ENCODE measurements at regions not wholly inside any gene's neighbourhood (a gene's known extent, or its start where the extent isn't known, plus 50 kb on each side); places are given as distances from the start of the nearest gene placed in this dataset.

DNA sequence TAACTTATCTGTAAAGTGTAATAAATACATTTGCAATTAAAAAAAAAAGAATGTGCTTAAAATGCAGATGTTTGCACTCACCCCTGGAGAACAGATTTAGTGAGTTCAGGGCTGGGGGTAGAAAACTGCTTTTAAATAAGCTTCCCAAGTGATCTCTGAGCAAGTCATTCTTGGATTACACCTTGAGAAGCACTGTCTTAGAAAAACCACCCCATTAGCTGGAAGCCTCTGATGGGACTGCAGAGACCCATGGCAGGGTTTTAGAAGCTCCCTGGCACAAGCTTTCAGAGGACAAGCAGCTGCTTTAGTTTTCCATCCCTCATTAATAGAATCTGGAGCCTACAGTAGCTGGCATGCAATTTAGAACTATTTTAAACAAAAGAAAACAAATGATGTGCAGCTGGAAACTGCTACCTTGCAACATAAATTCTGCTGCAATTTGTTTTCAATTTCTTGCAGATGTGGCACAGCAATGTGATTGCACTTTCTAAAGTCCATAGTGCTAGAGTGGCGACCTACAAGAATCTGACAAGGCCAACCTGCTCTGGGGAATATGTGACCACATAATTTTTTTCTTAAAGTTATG lies 141.5 kb downstream of the CDC42EP3 start:
- peaks cover 0 to 3% (median 0%) of the 10 kb centered on the region in 3 donors for H3K36me3 Mint-ChIP-seq
- H3K4me1 Mint-ChIP-seq: no peaks in the 10 kb centered on the region
- DNase-seq: no peak
- H3K27me3 Mint-ChIP-seq (ENCODE audit: low read depth in 3 of 3): peaks cover 0 to 4% (median 2%) of the 10 kb centered on the region in 3 donors
- no peaks in the 10 kb centered on the region for H3K9me3 Mint-ChIP-seq
- no peak overlapping the region for H3K27ac Mint-ChIP-seq
- no peak overlapping the region for H3K4me3 Mint-ChIP-seq

DNA sequence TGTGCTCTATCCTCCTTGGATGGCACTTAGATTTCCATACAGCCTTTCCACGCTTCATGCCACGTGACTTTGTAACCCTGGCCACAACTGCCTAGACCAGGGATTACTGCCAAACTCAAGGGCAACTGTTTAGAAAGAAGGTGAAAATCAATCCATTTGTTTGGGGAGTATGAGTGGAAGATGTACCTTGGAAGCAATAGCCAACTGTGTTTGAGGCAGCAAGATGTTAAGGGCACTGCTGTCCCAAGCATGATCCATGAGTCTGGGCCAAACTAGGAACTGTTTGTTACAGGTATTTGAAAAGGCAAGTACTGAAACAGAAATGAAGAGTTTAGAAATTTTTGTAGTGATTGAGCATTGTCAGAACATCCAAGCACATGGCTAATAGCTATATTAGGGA lies 138.9 kb downstream of the CDC42EP3 start:
- Mint-ChIP-seq H3K27ac (no peak overlapping the region), H3K4me1 (peaks cover 0 to 6% of the 10 kb centered on the region in 2 donors), H3K9me3 (peaks cover 0 to 2% (median 0%) of the 10 kb centered on the region in 6 donors), H3K36me3 (no peaks in the 10 kb centered on the region), H3K4me3 (no peak overlapping the region), H3K27me3 (ENCODE audit: low read depth in 3 of 3) (peaks cover 0 to 7% (median 5%) of the 10 kb centered on the region in 3 donors)
- DNase-seq: no peak

DNA sequence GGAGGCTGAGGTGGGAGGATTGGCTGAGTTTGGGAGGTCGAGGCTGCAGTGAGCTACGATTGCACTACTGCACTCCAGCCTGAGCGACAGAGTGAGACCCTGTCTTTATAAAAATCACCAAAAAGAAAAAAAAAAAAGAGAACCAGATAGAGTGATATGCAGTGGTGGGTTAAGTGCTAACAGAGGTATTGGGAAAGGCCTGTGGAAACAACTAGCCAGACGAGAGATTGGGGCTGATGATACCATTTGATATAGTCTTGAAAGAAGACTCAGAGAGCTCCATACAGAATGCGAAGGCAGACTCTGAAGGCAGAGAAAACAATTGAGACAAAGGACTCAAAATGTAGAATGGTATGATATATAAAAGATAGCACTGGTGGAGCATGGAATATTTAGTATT lies 134.1 kb downstream of the CDC42EP3 start:
- Mint-ChIP-seq H3K27me3 (ENCODE audit: low read depth in 3 of 3) (peaks cover 0 to 8% (median 5%) of the 10 kb centered on the region in 3 donors), H3K4me3 (no peak overlapping the region), H3K9me3 (peaks cover 0 to 2% (median 0%) of the 10 kb centered on the region in 6 donors), H3K4me1 (peaks cover 0 to 6% of the 10 kb centered on the region in 2 donors), H3K27ac (no peak overlapping the region), H3K36me3 (no peaks in the 10 kb centered on the region)
- no peak for DNase-seq

DNA sequence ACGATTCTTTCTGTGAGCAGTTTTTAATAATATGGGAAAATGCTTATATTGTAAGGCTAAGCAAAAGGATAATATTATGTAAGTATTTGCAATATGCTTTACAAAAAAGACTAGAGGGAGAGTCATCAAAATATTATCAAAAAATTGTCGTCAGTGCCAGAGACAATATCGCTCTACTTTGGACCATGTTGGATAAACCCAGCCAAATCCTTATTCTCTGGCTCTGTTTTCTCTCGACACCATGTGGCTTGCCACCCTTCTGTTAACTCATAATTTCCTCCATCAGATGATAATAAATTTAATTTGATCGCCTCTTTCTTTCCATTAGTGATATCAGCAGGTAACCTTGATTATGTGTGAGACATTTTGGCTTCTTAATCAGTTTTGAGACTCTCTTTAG lies 129.9 kb downstream of the CDC42EP3 start:
- H3K4me3 Mint-ChIP-seq: no peak overlapping the region
- no peaks in the 10 kb centered on the region for H3K36me3 Mint-ChIP-seq
- H3K4me1 Mint-ChIP-seq: peaks cover 3 to 4% of the 10 kb centered on the region in 2 donors
- H3K27me3 Mint-ChIP-seq (ENCODE audit: low read depth in 3 of 3): peaks cover 0 to 8% (median 4%) of the 10 kb centered on the region in 3 donors
- no peak overlapping the region for H3K27ac Mint-ChIP-seq
- peaks cover 0 to 2% (median 0%) of the 10 kb centered on the region in 6 donors for H3K9me3 Mint-ChIP-seq
- no peak for DNase-seq

DNA sequence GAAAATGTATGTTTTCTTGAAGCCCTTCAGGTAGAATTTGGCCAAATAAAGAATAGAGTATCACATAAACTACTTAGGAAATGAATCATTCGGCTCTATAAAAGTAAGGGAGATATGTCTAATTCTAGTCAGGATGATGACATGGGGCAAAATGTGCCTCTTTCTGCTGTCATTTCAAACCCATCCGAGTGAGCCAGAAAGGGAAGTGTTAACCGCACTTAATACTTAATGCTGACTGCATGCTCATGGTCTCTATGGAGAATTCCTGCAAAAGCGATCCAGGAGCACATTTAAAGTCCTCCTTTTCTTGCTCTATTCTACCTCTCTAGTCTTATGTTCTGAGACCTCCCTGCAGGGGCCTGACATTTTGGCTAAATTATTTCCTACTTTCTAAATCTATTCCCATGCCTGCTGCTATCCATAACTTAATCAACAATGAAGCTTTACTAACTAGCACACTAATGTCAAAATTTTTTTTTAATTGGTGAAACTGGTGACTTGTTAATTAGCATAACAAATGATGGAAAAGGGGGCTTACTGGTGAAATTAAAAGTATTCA lies 127.4 kb downstream of the CDC42EP3 start:
- H3K4me1 Mint-ChIP-seq: peaks cover 8 to 11% of the 10 kb centered on the region in 2 donors
- no peak overlapping the region for H3K4me3 Mint-ChIP-seq
- H3K27ac Mint-ChIP-seq: no peak overlapping the region
- H3K9me3 Mint-ChIP-seq: peaks cover 0 to 2% (median 0%) of the 10 kb centered on the region in 6 donors
- peaks cover 4 to 5% (median 4%) of the 10 kb centered on the region in 3 donors for H3K36me3 Mint-ChIP-seq
- no peak for DNase-seq
- peaks cover 2 to 6% (median 2%) of the 10 kb centered on the region in 3 donors for H3K27me3 Mint-ChIP-seq (ENCODE audit: low read depth in 3 of 3)

DNA sequence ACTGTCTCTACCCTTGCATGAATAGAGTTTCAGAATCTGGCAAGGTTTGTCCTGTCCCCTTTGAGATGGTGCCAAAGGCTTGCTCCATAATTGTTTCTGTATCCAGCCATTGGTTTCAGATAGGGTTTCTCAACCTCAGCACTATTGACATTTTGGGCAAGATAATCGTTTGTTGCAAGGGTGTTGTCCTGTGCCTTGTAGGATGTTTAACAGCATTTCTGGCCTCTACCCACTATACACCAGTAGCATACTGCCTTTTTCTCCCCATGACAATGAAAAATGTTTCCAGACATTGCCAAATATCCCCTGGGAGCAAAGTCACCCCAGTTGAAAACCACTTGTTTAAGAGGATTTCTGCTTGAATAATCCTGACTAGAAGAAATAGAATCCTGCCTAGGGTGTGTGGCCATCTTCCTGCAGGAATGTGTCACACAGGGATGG lies 126.8 kb downstream of the CDC42EP3 start:
- peaks cover 4 to 5% (median 4%) of the 10 kb centered on the region in 3 donors for H3K36me3 Mint-ChIP-seq
- H3K27ac Mint-ChIP-seq: no peak overlapping the region
- peaks cover 8 to 11% of the 10 kb centered on the region in 2 donors for H3K4me1 Mint-ChIP-seq
- peaks cover 0 to 2% (median 0%) of the 10 kb centered on the region in 6 donors for H3K9me3 Mint-ChIP-seq
- no peak overlapping the region for H3K4me3 Mint-ChIP-seq
- no peak for DNase-seq
- H3K27me3 Mint-ChIP-seq (ENCODE audit: low read depth in 3 of 3): peaks cover 2 to 6% (median 2%) of the 10 kb centered on the region in 3 donors

DNA sequence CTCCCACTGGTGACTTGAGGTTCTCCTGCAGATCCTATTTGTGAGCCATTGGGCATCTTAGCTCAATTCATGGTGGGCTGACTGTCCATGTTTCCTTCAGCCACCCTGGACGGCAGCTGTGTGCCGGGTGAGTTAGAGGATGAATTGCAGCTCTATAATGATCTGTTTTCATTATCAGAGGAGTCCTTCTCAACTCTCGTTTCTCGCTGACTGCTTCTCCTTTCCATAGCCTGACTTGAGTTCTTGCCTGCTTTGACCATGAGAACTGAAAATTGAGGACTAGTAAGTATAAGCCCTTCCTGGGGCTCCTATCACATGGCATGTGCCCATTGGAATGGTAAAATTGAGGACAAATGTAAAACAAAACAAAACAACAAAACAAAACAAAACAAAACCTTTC lies 121.8 kb downstream of the CDC42EP3 start:
- Mint-ChIP-seq H3K27me3 (ENCODE audit: low read depth in 3 of 3) (peaks cover 2 to 3% (median 2%) of the 10 kb centered on the region in 3 donors), H3K27ac (no peak overlapping the region), H3K9me3 (peaks cover 0 to 2% (median 0%) of the 10 kb centered on the region in 6 donors), H3K36me3 (peaks cover 4 to 5% (median 4%) of the 10 kb centered on the region in 3 donors), H3K4me1 (peaks cover 16 to 28% of the 10 kb centered on the region in 2 donors), H3K4me3 (no peak overlapping the region)
- DNase-seq: no peak

DNA sequence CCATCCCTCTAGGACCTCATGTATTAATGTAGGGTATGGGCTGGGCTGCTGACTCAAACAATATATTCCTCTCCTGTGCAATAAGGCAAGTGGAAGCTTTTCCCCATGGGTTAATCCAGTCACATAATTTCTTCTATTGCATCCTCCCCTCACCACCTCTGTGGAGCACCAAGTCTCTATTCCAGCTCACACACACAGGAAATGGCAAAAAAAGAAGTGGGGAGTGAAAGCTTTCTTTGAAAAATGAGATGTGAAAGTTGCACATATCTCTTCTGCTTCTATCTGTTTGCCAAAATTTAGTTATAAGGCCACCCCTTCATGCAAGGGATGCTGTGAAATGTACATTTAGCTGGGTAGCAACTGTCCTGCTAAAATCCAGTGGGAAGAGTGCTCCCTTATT lies 121.3 kb downstream of the CDC42EP3 start:
- no peak overlapping the region for H3K4me3 Mint-ChIP-seq
- peaks cover 0 to 3% (median 2%) of the 10 kb centered on the region in 3 donors for H3K27me3 Mint-ChIP-seq (ENCODE audit: low read depth in 3 of 3)
- H3K27ac Mint-ChIP-seq: no peak overlapping the region
- peaks cover 0 to 2% (median 0%) of the 10 kb centered on the region in 6 donors for H3K9me3 Mint-ChIP-seq
- H3K4me1 Mint-ChIP-seq: peaks cover 16 to 28% of the 10 kb centered on the region in 2 donors
- peaks cover 4 to 5% (median 4%) of the 10 kb centered on the region in 3 donors for H3K36me3 Mint-ChIP-seq
- no peak for DNase-seq

DNA sequence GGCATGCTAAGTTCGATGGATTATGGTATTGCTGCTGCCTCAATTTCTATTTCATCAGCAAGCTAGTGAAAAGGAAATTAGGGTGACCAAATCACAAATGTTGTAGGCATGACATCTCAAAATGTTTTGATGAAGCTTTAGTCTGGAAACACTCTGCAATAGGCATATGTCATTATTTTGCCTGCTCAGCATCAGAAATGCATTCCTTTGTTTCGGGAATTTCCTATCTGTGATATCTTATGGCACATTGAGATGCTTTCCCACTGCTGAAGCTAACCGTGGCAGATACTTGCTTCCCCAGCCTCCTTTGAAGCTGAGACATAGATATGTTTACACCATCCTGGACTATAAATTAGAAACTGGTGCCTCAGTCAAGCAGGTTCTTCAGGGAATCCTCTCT lies 119.7 kb downstream of the CDC42EP3 start:
- H3K4me1 Mint-ChIP-seq: peaks cover 13 to 22% of the 10 kb centered on the region in 2 donors
- H3K9me3 Mint-ChIP-seq: peaks cover 0 to 2% (median 0%) of the 10 kb centered on the region in 6 donors
- no peak overlapping the region for H3K27ac Mint-ChIP-seq
- no peak overlapping the region for H3K4me3 Mint-ChIP-seq
- DNase-seq: no peak
- peaks cover 0 to 2% (median 0%) of the 10 kb centered on the region in 3 donors for H3K27me3 Mint-ChIP-seq (ENCODE audit: low read depth in 3 of 3)
- H3K36me3 Mint-ChIP-seq: peaks cover 4 to 5% (median 4%) of the 10 kb centered on the region in 3 donors

DNA sequence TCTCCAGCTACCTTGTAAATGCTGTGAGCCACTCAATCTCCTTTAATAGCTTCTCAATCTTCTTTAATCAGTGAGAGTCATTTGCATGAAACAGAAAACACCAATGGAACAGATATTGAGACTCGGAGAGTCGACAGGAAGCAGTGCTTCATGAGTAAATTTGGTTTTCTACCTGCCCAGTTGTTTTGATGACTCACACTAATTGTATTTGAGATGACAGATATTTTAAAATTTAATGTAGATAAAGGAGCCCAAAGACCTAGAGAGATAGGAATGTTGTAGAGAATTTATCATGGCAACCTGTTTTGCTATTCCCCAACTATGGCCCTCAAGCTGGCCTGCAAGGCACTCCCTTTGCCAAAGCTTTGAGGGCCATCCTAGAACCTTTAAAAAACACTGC lies 119.1 kb downstream of the CDC42EP3 start:
- H3K36me3 Mint-ChIP-seq: peaks cover 4 to 5% (median 4%) of the 10 kb centered on the region in 3 donors
- no peak overlapping the region for H3K4me3 Mint-ChIP-seq
- DNase-seq: no peak
- H3K4me1 Mint-ChIP-seq: peaks cover 16 to 18% of the 10 kb centered on the region in 2 donors
- no peaks in the 10 kb centered on the region for H3K9me3 Mint-ChIP-seq
- H3K27me3 Mint-ChIP-seq (ENCODE audit: low read depth in 3 of 3): peaks cover 0 to 2% (median 0%) of the 10 kb centered on the region in 3 donors
- H3K27ac Mint-ChIP-seq: no peak overlapping the region

DNA sequence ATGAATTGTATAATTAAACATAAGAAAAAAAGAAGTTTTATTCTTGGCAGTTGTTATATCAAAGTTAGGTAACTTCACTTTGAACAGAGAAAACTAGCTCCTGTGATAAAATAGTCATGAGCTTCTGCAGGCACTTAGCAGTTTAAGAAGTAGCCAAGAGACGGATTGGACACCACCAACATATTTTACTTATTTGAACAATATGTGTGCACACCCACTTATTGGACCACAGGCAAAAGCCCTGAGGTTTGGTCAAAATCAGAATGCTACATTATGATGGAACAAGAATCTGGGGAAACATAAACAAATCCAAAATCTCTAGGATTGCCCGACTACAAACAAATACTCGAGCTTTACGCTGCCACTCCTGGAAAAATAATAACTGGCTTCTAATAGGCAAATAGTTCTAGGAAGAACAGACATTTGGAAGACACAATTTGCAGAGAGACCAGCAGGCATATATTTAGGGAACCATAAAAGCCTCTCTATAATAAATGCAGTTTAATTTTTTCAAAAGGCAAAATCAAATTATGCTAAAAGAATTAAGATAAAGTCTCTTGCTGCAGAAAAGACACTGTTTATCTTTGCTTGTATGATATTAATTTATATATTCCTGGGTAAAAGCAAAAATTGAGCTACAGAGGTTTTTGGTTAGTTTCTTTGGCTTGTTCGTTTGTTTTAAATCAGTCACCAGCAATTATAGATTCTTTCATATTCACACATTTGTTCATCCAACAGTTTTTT lies 117.9 kb downstream of the CDC42EP3 start:
- Mint-ChIP-seq H3K27ac (no peak overlapping the region), H3K4me1 (peaks cover 18 to 22% of the 10 kb centered on the region in 2 donors), H3K4me3 (no peak overlapping the region), H3K27me3 (ENCODE audit: low read depth in 3 of 3) (peaks cover 0 to 2% (median 0%) of the 10 kb centered on the region in 3 donors), H3K36me3 (peaks cover 0 to 3% (median 0%) of the 10 kb centered on the region in 3 donors), H3K9me3 (no peaks in the 10 kb centered on the region)
- DNase-seq: no peak

DNA sequence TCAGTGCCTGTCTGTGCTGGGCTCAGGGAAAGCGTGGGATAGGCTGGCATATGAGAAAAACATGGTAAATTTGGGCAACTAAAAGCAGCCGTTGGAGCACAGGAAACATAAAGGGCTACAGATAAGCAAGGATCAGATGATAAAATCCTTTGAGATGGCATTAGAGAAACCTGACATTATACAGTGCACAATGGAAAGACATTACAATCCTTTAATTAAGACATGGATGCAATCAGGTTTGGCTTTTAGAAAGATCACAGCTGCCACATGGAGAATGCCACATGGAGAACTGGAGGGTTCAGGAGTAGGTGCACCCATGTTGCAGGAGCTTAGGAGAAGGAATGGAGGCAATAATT lies 117.3 kb downstream of the CDC42EP3 start:
- DNase-seq: no peak
- H3K27me3 Mint-ChIP-seq (ENCODE audit: low read depth in 3 of 3): no peaks in the 10 kb centered on the region
- peaks cover 18 to 26% of the 10 kb centered on the region in 2 donors for H3K4me1 Mint-ChIP-seq
- H3K9me3 Mint-ChIP-seq: no peaks in the 10 kb centered on the region
- H3K36me3 Mint-ChIP-seq: no peaks in the 10 kb centered on the region
- no peak overlapping the region for H3K4me3 Mint-ChIP-seq
- H3K27ac Mint-ChIP-seq: no peak overlapping the region

DNA sequence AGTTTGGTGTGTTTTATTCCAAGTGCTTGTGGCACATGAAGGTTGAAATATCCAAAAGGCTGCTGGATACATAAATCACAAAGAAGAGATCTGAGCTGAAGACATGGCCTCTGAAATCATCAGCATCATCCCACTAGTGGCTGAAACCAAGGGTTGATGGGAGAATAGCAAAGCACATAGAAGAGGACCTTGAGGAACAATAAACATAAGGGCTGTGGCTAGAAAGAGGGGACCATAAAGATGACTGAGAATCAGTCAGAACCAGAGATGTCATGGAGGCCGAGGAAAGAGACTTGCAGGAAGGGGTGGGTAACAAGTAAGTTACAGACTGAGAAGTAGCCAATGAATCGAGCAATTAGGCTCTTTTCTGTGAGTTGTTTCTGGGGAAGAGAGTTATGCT lies 116.8 kb downstream of the CDC42EP3 start:
- no peak for DNase-seq
- H3K27ac Mint-ChIP-seq: no peak overlapping the region
- H3K36me3 Mint-ChIP-seq: no peaks in the 10 kb centered on the region
- peaks cover 17 to 32% of the 10 kb centered on the region in 2 donors for H3K4me1 Mint-ChIP-seq
- H3K9me3 Mint-ChIP-seq: no peaks in the 10 kb centered on the region
- no peak overlapping the region for H3K4me3 Mint-ChIP-seq
- H3K27me3 Mint-ChIP-seq (ENCODE audit: low read depth in 3 of 3): no peaks in the 10 kb centered on the region

DNA sequence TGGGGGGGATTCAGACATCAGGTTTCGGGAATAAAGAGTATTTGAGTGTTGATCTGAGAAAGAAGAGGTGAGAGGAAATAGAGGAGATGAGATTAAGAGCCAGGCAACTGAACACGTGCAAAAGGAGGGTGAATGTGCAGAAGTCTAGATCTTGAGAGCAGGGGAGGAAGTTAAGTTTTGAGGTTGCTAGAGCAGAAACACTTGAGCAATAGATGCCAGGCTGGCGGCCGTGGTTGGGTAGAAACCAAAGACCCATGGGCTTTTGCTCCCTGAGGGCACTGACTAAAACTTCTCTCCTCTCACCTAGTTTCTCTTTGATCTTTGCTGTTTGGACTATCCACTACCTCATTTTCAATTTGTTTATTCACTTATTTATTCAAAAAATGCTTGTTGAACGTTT lies 116.0 kb downstream of the CDC42EP3 start:
- Mint-ChIP-seq H3K4me3 (no peak overlapping the region), H3K27ac (no peak overlapping the region), H3K4me1 (peaks cover 10 to 30% of the 10 kb centered on the region in 2 donors), H3K27me3 (ENCODE audit: low read depth in 3 of 3) (no peaks in the 10 kb centered on the region), H3K9me3 (no peaks in the 10 kb centered on the region), H3K36me3 (peaks cover 0 to 1% (median 0%) of the 10 kb centered on the region in 3 donors)
- DNase-seq: peak; percentile 18 to 45 (median 28)
